Smooth muscle cell (in vitro differentiated cells): ENCODE measurements at regions not wholly inside any gene's neighbourhood (a gene's known extent, or its start where the extent isn't known, plus 50 kb on each side); places are given as distances from the start of the nearest gene placed in this dataset.

Experiments used
- DNase-seq: peaks from one replicate; lab custom pipeline; 2025; ENCODE audit not compliant: unreplicated experiment; lab: John Stamatoyannopoulos, UW
- H2AFZ ChIP-seq: fragments of 200-600 bp; sonication (generic); 2 replicates; pipeline ENCODE4 v1.6.0; 2016; ENCODE audit warnings: antibody characterized with exemption, low read depth, mild to moderate bottlenecking
- H3F3A ChIP-seq: fragments of 200-600 bp; sonication (generic); 2 replicates; pipeline ENCODE4 v1.6.0; 2017; ENCODE audit warnings: antibody characterized with exemption, low read depth
- H3K27ac ChIP-seq: fragments of 200-600 bp; sonication (generic); 2 replicates; pipeline ENCODE4 v1.5.1; 2016; ENCODE audit warnings: low read depth, mild to moderate bottlenecking
- H3K27me3 ChIP-seq: fragments of 200-600 bp; sonication (generic); 2 replicates; pipeline ENCODE4 v1.6.1; 2016; ENCODE audit warnings: low read depth, mild to moderate bottlenecking
- H3K36me3 ChIP-seq: fragments of 200-600 bp; sonication (generic); 2 replicates; pipeline ENCODE4 v1.5.1; 2016; ENCODE audit warnings: low read depth
- H3K4me1 ChIP-seq: fragments of 200-600 bp; sonication (generic); 2 replicates; pipeline ENCODE4 v1.5.1; 2016; ENCODE audit warnings: low read depth
- H3K4me2 ChIP-seq: fragments of 200-600 bp; sonication (generic); 2 replicates; pipeline ENCODE4 v1.6.0; 2016; ENCODE audit warnings: mild to moderate bottlenecking
- H3K4me3 ChIP-seq: fragments of 200-600 bp; sonication (generic); 2 replicates; pipeline ENCODE4 v1.5.1; 2016; ENCODE audit warnings: mild to moderate bottlenecking
- H3K79me2 ChIP-seq: fragments of 200-600 bp; sonication (generic); 2 replicates; pipeline ENCODE4 v1.6.0; 2016; ENCODE audit warnings: low read depth, mild to moderate bottlenecking
- H3K9ac ChIP-seq: fragments of 200-600 bp; sonication (generic); 2 replicates; pipeline ENCODE4 v1.6.0; 2016; ENCODE audit warnings: low read depth
- H3K9me3 ChIP-seq: fragments of 200-600 bp; sonication (generic); replicated peaks from 2 replicates; pipeline ENCODE4 v1.5.1; 2016; ENCODE audit warnings: low read depth
- H4K20me1 ChIP-seq: fragments of 200-600 bp; sonication (generic); 2 replicates; pipeline ENCODE4 v1.6.0; 2016; ENCODE audit warnings: low read depth
- CTCF ChIP-seq: fragments of 200-600 bp; sonication (generic); IDR thresholded peaks from 2 replicates; pipeline ENCODE4 v1.5.1; 2017; ENCODE audit warnings: borderline replicate concordance, mild to moderate bottlenecking, antibody characterized with exemption; ENCODE audit not compliant: insufficient read depth, poor library complexity, severe bottlenecking
- WGBS: methylation state at CpG from one replicate; pipeline ENCODE4 v1.1.7; 2016; ENCODE audit warnings: low lambda C conversion rate; 5-methylcytosine and 5-hydroxymethylcytosine counted together

GRCh38 chr2:18061717-18062116 is 183.2 kb downstream of the KCNS3 start:
- Histone ChIP-seq H3K9ac (no peak overlapping the region), H3K4me2 (no peak overlapping the region), H3K36me3 (no peaks in the 10 kb centered on the region), H3F3A (peaks cover 3% of the 10 kb centered on the region), H3K9me3 (no peaks in the 10 kb centered on the region), H3K27me3 (peaks cover 43% of the 10 kb centered on the region), H3K27ac (no peak overlapping the region), H3K4me3 (no peak overlapping the region), H4K20me1 (no peaks in the 10 kb centered on the region), H3K4me1 (peaks cover 19% of the 10 kb centered on the region), H2AFZ (no peak overlapping the region), H3K79me2 (no peaks in the 10 kb centered on the region)
- 82% methylated on average over 1 of the region's 1 CpG for WGBS
- no peak for TF ChIP-seq CTCF
- DNase-seq, result no peak

- Histone ChIP-seq H3K79me2 (no peaks in the 10 kb centered on the region), H2AFZ (no peak overlapping the region), H3K27ac (no peak overlapping the region), H3K9ac (no peak overlapping the region), H3K9me3 (no peaks in the 10 kb centered on the region), H4K20me1 (no peaks in the 10 kb centered on the region), H3K4me1 (peaks cover 7% of the 10 kb centered on the region), H3K27me3 (peaks cover 79% of the 10 kb centered on the region), H3F3A (no peaks in the 10 kb centered on the region), H3K4me2 (no peak overlapping the region), H3K36me3 (no peaks in the 10 kb centered on the region), H3K4me3 (no peak overlapping the region)
- no peak for DNase-seq
- TF ChIP-seq CTCF, result no peak
- 84% methylated on average over 1 of the region's 1 CpG for WGBS
These were observed 179.2 kb downstream of the KCNS3 start for GRCh38 chr2:18057657-18058056.

GRCh38 chr2:18055290-18055689 is 176.8 kb downstream of the KCNS3 start:
- Histone ChIP-seq H3K9me3 (no peaks in the 10 kb centered on the region), H3F3A (no peaks in the 10 kb centered on the region), H3K4me2 (no peak overlapping the region), H2AFZ (no peak overlapping the region), H3K4me1 (no peaks in the 10 kb centered on the region), H3K9ac (no peak overlapping the region), H3K27me3 (peaks cover 75% of the 10 kb centered on the region), H3K4me3 (no peak overlapping the region), H3K36me3 (no peaks in the 10 kb centered on the region), H3K27ac (no peak overlapping the region), H4K20me1 (no peaks in the 10 kb centered on the region), H3K79me2 (no peaks in the 10 kb centered on the region)
- DNase-seq, result no peak
- whole genome bisulfite sequencing, result 81% methylated on average over 3 of the region's 3 CpGs
- no peak for TF ChIP-seq CTCF

GRCh38 chr2:18050001-18050400 is 171.5 kb downstream of the KCNS3 start:
- no peak for TF ChIP-seq CTCF
- H3K27ac ChIP-seq, result no peak overlapping the region
- no peak overlapping the region for H3K4me2 ChIP-seq
- 91% methylated on average over 6 of the region's 6 CpGs for WGBS
- no peaks in the 10 kb centered on the region for H4K20me1 ChIP-seq
- DNase-seq, result no peak
- no peaks in the 10 kb centered on the region for H3K36me3 ChIP-seq
- H3K9ac ChIP-seq, result no peak overlapping the region
- peaks cover 35% of the 10 kb centered on the region for H3K27me3 ChIP-seq
- H3K4me1 ChIP-seq, result no peaks in the 10 kb centered on the region
- H3K9me3 ChIP-seq, result no peaks in the 10 kb centered on the region
- no peaks in the 10 kb centered on the region for H3F3A ChIP-seq
- H3K4me3 ChIP-seq, result no peak overlapping the region
- no peak overlapping the region for H2AFZ ChIP-seq
- H3K79me2 ChIP-seq, result no peaks in the 10 kb centered on the region
